NT2/D1 (cell line): ENCODE measurements at regions not wholly inside any gene's neighbourhood (a gene's known extent, or its start where the extent isn't known, plus 50 kb on each side); places are given as distances from the start of the nearest gene placed in this dataset.

Source experiments
- SUZ12 ChIP-seq: IDR thresholded peaks from 2 replicates; pipeline ENCODE4 v1.6.1; 2011; ENCODE audit not compliant: insufficient read length, insufficient read depth; ENCODE audit errors: extremely low read depth
- YY1 ChIP-seq: IDR thresholded peaks from 2 replicates; pipeline ENCODE4 v1.6.1; 2011; ENCODE audit not compliant: insufficient read length, insufficient read depth
- ZNF274 ChIP-seq: IDR thresholded peaks from 2 replicates; pipeline ENCODE4 v1.6.1; 2011; ENCODE audit warnings: mild to moderate bottlenecking, low read depth, low read length

- TF ChIP-seq ZNF274 (no peak), YY1 (no peak), SUZ12 (no peak)
Observed at GRCh38 chr3:5581743-5582142, 394.2 kb downstream of the EDEM1 start.
